ENCODE measurements at regions not wholly inside any gene's neighbourhood (a gene's known extent, or its start where the extent isn't known, plus 50 kb on each side); places are given as distances from the start of the nearest gene placed in this dataset.

DNA sequence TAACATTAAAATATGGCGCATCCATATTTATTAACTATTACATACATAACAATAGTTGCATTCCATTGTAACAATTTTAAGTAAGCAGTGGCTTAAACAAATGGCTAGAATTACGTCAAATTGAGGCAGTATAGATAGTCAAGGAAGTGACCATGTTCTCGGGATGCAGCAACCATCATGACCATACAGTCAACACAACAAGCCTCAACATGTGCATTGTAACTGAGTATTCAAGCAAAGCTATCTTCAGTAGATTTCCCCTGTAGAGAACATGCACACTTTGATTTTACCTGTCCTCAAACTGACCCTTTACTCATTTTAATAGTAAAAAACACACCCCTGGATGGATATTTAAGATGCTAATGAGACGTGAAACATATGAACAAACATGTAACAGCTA is 356.4 kb downstream of the HINT1 start:
- H3K36me3 ChIP-seq (ENCODE audit: insufficient read depth, low read length), result no peaks in the 10 kb centered on the region
- no peaks in the 10 kb centered on the region for H3K79me2 ChIP-seq (ENCODE audit: insufficient read depth, low read length)
- H3K9me2 ChIP-seq (ENCODE audit: low read depth, low read length), result no peaks in the 10 kb centered on the region
- H2AFZ ChIP-seq (ENCODE audit: low read length), result no peak overlapping the region
- no peaks in the 10 kb centered on the region for H4K20me1 ChIP-seq (ENCODE audit: insufficient read depth, low read length)
- no peaks in the 10 kb centered on the region for H3K27me3 ChIP-seq (ENCODE audit: insufficient read depth, low read length)
- H3K9ac ChIP-seq (ENCODE audit: low read length), result no peak overlapping the region
- H3K4me3 ChIP-seq (ENCODE audit: low read depth, low read length, poor library complexity, severe bottlenecking), result no peak overlapping the region
- no peak overlapping the region for H3K27ac ChIP-seq (ENCODE audit: low read depth, low read length, poor library complexity, severe bottlenecking)
- no peak overlapping the region for H3K4me2 ChIP-seq (ENCODE audit: low read length)
- no peaks in the 10 kb centered on the region for H3F3A ChIP-seq (ENCODE audit: insufficient read depth, low read length)
- no peaks in the 10 kb centered on the region for H3K9me3 ChIP-seq (ENCODE audit: low read length)
- no peaks in the 10 kb centered on the region for H3K4me1 ChIP-seq (ENCODE audit: insufficient read depth, low read length, severe bottlenecking)
- TF ChIP-seq EZH2 (IDR thresholded peaks at IDR 0.05; ENCODE audit: borderline replicate concordance, low read length), result no peak
- TF ChIP-seq, protein P1, sequence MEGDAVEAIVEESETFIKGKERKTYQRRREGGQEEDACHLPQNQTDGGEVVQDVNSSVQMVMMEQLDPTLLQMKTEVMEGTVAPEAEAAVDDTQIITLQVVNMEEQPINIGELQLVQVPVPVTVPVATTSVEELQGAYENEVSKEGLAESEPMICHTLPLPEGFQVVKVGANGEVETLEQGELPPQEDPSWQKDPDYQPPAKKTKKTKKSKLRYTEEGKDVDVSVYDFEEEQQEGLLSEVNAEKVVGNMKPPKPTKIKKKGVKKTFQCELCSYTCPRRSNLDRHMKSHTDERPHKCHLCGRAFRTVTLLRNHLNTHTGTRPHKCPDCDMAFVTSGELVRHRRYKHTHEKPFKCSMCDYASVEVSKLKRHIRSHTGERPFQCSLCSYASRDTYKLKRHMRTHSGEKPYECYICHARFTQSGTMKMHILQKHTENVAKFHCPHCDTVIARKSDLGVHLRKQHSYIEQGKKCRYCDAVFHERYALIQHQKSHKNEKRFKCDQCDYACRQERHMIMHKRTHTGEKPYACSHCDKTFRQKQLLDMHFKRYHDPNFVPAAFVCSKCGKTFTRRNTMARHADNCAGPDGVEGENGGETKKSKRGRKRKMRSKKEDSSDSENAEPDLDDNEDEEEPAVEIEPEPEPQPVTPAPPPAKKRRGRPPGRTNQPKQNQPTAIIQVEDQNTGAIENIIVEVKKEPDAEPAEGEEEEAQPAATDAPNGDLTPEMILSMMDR (IDR thresholded peaks at IDR 0.05; ENCODE audit: low read length), result no peak

GRCh38 chr5:130805648-130806047 is 359.4 kb downstream of the HINT1 start:
- H3K36me3 ChIP-seq (ENCODE audit: insufficient read depth, low read length), result no peaks in the 10 kb centered on the region
- H3K9ac ChIP-seq (ENCODE audit: low read length), result no peak overlapping the region
- TF ChIP-seq EZH2 (IDR thresholded peaks at IDR 0.05; ENCODE audit: borderline replicate concordance, low read length), result no peak
- TF ChIP-seq, protein P1 (IDR thresholded peaks at IDR 0.05; ENCODE audit: low read length), result no peak
- no peaks in the 10 kb centered on the region for H3K9me3 ChIP-seq (ENCODE audit: low read length)
- H2AFZ ChIP-seq (ENCODE audit: low read length), result no peak overlapping the region
- no peak overlapping the region for H3K4me2 ChIP-seq (ENCODE audit: low read length)
- H3F3A ChIP-seq (ENCODE audit: insufficient read depth, low read length), result no peaks in the 10 kb centered on the region
- no peaks in the 10 kb centered on the region for H3K79me2 ChIP-seq (ENCODE audit: insufficient read depth, low read length)
- no peaks in the 10 kb centered on the region for H3K27me3 ChIP-seq (ENCODE audit: insufficient read depth, low read length)
- H3K4me1 ChIP-seq (ENCODE audit: insufficient read depth, low read length, severe bottlenecking), result no peaks in the 10 kb centered on the region
- H3K4me3 ChIP-seq (ENCODE audit: low read depth, low read length, poor library complexity, severe bottlenecking), result no peak overlapping the region
- H3K27ac ChIP-seq (ENCODE audit: low read depth, low read length, poor library complexity, severe bottlenecking), result no peak overlapping the region
- H3K9me2 ChIP-seq (ENCODE audit: low read depth, low read length), result no peaks in the 10 kb centered on the region
- H4K20me1 ChIP-seq (ENCODE audit: insufficient read depth, low read length), result no peaks in the 10 kb centered on the region

GRCh38 chr5:130805036-130805435 is 360.0 kb downstream of the HINT1 start:
- TF ChIP-seq EZH2 (IDR thresholded peaks at IDR 0.05; ENCODE audit: borderline replicate concordance, low read length), result no peak
- TF ChIP-seq, protein P1 (IDR thresholded peaks at IDR 0.05; ENCODE audit: low read length), result no peak
- Histone ChIP-seq H3K4me1 (ENCODE audit: insufficient read depth, low read length, severe bottlenecking) (no peaks in the 10 kb centered on the region), H3F3A (ENCODE audit: insufficient read depth, low read length) (no peaks in the 10 kb centered on the region), H3K4me3 (ENCODE audit: low read depth, low read length, poor library complexity, severe bottlenecking) (no peak overlapping the region), H3K9ac (ENCODE audit: low read length) (no peak overlapping the region), H3K27me3 (ENCODE audit: insufficient read depth, low read length) (no peaks in the 10 kb centered on the region), H3K4me2 (ENCODE audit: low read length) (no peak overlapping the region), H3K9me2 (ENCODE audit: low read depth, low read length) (no peaks in the 10 kb centered on the region), H3K27ac (ENCODE audit: low read depth, low read length, poor library complexity, severe bottlenecking) (no peak overlapping the region), H3K79me2 (ENCODE audit: insufficient read depth, low read length) (no peaks in the 10 kb centered on the region), H4K20me1 (ENCODE audit: insufficient read depth, low read length) (no peaks in the 10 kb centered on the region), H3K9me3 (ENCODE audit: low read length) (no peaks in the 10 kb centered on the region), H2AFZ (ENCODE audit: low read length) (no peak overlapping the region), H3K36me3 (ENCODE audit: insufficient read depth, low read length) (no peaks in the 10 kb centered on the region)
